Lung microvascular endothelial cell (primary cell): ENCODE measurements at regions not wholly inside any gene's neighbourhood (a gene's known extent, or its start where the extent isn't known, plus 50 kb on each side); places are given as distances from the start of the nearest gene placed in this dataset.
"Not testable (repeated sequence)": the region's sequence is repeated elsewhere in the genome, so short reads cannot be mapped to it uniquely, and the experiment has no call there.

Experiments
- DNase-seq, 2 donors: peaks; one replicate each; pipeline versions ENCODE4 v3.0.0 to v3.0.0-alpha.2; 2010; ENCODE audit warnings: low read depth in 2 of 2

DNA sequence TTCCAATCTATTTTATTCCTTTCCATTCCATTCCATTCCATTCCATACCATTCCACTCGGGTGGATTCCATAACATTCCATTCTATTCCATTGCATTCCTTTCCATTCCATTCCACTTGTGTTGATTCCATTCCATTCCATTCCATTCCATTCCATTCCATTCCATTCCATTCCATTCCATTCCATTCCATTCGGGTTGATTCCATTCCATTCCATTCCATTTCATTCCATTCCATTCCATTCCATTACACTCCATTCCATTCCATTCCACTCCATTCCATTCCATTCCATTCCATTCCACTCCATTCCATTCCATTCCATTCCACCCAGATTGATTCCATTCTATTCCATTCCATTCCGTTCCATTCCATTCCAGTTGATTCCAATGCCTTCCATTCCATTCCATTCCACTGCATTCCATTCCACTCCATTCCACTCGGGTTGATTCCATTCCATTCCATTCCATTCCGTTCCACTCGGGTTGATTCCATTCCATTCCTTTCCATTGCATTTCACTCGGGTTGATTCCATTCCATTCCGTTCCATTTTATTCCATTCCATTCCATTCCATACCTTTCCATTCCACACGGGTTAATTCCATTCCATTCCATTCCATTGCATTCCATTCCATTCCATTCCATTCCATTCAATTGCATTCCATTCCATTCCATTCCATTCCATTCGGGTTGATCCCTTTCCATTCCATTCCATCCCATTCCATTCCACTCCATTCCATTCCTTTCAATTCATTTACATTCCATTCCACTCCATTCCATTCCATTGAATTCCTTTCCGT is 168.4 kb downstream of the CWH43 start:
- DNase-seq = peak; percentile 77 to 78

DNA sequence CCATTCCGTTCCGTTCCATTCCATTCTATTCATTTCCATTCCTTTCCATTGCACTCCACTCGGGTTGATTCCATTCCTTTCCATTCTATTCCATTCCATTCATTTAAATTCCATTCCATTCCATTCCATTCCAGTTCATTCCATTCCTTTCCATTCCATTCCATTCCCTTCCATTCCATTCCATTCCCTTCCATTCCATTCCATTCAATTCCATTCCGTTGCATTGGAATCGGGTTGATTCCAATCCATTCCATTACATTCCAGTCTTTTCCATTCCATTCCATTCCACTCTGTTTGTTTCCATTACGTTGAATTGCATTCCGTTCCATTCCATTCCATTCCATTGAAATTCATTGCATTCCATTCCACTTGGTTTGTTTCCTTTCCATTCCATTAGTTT is 169.2 kb downstream of the CWH43 start:
- DNase-seq = not testable (repeated sequence)

DNA sequence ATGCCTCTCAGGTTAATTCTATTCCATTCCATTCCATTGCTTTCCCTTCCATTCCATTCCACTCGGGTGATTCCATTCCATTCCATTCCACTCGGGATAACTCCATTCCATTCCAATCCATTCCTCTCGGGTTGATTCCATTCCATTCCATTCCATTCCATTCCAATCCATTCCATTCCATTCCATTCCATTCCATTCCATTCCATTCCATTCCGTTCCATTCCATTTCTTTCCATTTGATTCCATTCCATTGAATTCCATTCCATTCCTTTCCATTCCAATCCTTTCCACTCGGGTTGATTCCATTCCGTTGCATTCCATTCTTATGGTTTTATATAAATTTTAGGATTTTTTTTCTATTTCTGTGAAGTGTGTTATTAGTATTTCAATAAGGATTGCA is 170.2 kb downstream of the CWH43 start:
- DNase-seq = not testable (repeated sequence)

DNA sequence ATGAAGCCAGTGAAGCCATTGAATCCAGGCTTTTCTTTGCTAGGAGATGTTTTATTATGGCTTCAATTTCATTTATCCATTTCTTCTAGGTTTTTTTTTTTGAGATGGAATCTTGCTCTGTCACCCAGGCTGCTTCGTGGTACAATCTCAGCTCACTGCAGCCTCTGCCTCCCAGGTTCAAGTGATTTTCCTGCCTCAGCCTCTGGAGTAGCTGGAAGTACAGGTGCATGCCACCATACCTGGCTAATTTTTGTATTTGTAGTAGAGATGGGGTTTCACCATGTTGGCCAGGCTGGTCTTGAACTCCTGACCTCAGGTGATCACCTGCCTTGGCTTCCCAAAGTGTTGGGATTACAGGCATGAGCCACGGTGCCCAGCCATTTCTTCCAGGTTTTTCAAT is 171.6 kb downstream of the CWH43 start:
- not testable (repeated sequence) for DNase-seq

DNA sequence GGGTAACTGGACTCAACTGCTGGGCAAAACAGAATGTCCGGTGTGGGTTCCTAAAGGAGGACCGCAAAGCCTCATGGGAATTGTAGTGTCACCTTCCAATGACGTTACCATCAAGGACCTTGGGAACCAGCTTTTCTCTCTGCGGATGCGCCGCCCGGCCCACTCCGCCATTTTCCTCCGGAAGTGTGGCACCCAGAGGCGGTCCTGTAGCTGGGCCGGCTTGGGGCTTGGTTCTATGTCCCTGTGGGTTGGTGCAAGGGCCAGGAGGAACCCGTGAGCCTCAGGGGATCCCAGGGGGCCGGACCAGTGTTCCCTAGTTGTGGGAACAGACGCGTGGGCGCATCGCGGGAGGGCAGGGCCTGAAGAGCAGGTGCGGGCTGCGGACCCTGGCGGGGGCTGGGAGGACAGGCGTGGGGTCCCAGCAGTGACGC is 175.1 kb downstream of the CWH43 start:
- not testable (repeated sequence) for DNase-seq

DNA sequence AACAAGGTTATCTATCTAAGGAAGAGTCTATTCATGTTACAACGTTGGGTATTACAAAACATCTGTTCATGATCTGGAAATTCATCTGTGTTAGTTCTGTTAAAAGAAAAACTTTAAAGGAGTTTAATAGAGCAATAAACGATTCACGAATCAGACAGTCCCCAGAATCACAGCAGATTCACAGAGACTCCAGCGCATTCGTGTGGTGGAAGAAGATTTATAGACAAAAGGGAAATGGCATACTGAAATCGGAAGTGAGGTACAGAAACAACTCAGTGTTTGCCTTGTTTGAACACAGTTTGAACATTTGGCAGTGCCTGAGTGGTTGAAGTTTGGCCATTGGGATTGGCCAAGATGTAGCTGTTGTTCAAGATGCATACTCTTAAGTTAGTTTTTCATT is 178.8 kb downstream of the CWH43 start:
- DNase-seq = not testable (repeated sequence)

DNA sequence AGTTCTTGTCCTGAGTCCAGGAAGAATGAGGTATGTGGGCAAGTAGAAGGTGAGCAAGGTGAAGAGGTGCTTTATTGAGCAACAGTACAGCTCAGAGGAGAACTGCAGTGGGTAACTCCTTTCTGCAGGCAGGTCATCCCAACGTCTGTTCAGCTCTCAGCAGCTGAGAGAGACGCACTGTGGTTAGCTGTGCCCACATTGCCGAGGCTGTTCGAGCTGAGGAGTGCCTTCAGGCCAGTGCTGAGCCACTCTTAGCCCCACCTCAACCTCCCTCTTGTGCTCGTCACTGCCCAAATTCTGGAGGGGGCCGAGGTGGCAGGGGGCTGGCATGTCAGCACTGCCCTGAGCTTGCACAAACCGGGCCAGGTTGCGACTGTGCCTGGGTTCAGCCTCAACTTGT is 191.8 kb downstream of the CWH43 start:
- DNase-seq = not testable (repeated sequence)

DNA sequence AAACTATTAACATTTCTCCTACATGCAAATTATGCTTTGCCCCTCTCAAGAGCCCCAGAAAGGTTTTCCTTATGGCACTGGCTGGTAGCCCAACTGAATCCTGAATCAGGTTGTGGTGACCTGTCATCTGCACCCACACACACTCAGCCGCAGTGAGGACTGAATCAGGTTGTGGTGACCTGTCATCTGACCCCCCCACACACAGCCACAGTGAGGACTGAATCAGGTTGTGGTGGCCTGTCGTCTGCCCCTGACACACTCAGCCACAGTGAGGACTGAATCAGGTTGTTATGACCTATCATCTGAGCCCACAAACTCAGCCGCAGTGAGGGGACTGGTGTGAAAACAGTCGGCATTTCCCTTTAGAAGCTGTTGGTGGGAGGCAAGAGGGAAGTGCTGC is 195.0 kb downstream of the CWH43 start:
- not testable (repeated sequence) for DNase-seq

DNA sequence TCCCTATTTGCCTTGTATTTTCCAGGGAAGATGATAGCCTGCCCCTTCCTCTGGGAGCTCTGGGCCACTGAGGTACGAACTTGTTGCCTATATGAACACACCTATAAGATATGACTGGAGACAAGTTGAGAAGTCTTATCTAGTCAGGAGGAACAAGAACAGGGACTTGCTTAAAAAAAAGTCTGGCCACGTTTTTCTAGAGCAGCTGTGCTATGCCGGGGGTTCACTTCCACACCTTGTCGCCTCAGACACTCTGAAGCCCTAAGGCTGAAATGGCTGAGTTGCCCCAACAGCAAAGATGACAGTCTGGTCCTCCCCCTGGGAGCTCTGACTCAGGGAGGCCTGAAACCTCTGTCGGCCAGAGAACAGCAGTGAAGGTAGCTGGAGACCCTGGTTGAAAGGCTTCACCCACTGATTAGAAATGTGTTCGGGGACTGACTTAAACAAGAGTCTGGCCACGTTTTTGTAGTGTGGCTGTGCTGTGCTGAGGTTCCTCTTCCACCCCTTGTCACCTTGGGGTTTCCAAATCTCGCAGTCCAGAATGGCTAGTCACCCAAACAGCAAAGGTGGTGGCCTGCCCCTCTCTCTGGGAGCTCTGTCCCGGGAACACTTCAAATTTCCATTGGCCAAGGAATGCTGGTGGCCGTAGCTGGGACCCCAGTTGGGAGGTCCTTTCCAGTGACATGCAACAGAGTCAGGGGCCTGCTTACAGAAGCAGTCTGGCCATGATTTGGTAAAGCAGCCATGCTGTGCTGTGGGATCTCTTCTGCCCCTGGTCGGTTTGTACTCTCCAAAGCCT is 225.5 kb downstream of the CWH43 start:
- DNase-seq = not testable (repeated sequence)

DNA sequence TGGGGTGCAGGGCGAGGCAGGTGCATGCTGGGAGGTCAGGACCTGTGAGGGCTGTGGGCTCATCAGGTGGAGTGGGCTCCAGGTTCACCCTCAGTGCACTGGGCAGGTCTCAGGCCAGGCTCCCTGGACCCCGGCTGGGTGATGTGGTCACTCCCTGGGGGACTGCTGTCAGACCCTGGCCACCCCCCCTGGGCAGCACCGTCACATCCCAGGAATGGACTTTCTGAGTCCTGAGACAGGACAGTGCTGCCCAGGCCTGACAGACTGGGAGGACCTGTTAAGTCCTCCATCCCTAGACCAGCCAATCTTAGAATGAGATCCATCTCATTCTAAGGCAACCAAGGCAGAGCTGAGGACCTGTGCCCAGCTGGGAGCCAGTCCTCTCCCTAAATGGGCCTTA is 227.2 kb downstream of the CWH43 start:
- not testable (repeated sequence) for DNase-seq

DNA sequence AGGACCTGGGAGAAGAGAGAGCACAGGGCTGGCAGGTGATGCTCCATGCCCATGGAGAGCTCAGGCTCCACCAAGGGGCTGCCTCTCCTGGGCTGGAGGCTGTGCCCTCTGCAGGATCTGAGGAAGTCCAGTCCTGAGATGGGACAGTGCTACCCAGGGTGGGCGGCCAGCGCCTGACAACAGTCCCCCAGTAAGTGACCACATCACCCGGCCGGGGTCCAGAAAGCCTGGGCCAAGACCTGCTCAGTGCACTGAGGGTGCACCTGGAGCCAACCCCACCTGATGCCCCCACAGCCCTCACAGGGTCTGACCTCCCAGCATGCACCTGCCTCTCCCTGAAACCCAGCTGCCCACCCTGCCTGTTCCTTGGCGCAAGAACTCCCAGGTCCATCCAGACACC is 227.7 kb downstream of the CWH43 start:
- not testable (repeated sequence) for DNase-seq

DNA sequence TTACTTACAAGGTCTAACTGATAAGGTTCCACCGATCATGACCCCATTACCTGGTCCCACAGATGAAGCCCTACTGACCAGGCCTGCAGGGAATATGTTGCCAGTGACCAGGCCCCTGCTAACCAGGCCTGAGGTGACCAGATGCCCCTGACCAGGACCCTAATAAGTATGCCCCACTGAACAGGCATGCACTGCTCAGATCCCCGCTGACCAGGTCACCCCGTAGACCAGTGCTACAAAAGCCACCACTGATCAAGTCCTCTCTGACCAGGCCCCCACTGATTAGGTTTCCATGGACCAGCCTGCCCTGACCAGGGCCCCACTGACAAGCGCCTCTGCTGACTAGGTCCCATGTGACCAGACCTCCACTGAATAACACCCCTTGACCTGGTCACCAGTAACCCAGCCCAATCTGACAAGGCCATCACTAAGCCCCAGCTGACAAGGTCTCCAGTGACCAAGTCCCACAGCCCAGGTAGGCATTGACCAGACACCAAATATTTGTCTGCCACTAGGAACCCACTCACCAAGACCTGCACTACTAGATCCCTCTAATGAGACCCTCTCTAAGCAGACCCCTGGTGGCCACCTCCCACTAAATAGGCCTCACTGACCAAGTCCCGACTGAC is 228.5 kb downstream of the CWH43 start:
- DNase-seq = not testable (repeated sequence)

DNA sequence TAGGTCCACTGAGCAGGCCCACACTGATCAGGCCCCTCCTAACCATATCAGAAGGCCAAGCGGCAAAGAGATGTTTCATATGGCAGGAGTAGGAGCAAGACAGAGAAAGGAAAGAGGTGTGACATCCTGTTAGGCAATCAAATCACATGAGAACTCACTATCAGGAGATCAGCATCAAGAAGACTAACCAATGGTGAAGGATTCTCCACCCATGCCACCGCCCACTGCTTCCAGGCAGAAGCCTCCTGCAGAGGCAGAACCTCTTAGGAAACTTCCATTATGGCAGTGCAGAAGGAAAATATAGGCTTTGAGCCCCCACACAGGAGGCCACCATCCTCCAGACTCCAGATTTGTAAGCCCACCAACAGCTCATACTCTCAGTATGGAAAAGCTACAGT is 229.0 kb downstream of the CWH43 start:
- not testable (repeated sequence) for DNase-seq

DNA sequence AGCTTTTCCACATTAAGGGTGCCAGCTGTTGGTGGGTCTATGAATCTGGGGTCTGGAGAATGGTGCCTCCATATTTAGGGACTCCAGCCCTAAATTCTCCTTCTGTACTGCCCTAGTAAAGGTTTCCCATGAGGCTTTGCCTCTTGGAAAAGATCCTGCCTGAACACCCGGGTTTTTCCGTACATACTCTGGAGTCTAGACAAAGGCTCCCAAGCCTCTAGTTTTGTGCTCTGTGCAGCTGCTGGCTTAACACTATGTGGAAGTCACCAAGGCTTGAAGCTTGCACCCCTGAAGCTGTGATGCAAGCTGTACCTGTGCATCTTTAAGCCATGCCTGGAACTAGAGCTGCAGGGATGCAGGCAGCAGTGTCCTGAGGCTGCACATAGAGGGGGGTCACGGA is 230.5 kb downstream of the CWH43 start:
- not testable (repeated sequence) for DNase-seq

DNA sequence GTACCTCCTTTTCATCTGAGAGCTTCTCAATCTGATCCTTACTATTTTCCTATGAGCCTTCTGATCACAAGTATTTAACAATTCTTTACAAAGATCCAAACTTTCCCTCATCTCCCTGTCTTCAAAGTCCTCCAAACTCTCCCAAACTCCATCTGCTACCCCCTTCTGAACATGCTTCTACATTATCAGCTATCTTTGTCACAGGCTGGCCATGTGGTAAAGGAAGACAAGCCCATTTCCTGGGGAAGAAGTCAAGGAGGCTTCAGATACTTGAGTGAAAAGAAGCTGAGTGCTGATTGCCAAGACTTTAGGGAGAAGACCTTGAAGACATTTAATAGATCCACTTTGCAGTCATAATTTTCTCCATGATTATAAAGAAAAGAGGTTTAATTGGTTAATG is 231.4 kb downstream of the CWH43 start:
- DNase-seq = no peak

DNA sequence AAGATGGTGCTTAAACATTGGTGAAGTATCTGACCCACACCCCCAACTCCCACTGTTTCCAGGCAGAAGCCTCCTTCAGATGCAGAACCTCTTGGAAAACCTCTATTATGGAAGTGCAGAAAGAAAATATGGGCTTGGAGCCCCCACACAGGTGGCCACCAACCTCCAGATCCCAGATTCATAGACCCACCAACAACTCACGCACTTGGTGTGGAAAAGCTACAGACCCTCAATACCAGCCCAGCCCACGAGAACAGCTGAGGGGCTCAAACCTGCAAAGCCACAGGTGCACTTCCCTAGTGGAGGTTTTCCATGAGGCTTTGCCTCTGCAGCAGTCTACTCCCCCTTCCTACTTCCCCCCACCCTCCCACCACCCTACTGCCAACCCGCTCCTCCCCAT is 232.0 kb downstream of the CWH43 start:
- DNase-seq = not testable (repeated sequence)

DNA sequence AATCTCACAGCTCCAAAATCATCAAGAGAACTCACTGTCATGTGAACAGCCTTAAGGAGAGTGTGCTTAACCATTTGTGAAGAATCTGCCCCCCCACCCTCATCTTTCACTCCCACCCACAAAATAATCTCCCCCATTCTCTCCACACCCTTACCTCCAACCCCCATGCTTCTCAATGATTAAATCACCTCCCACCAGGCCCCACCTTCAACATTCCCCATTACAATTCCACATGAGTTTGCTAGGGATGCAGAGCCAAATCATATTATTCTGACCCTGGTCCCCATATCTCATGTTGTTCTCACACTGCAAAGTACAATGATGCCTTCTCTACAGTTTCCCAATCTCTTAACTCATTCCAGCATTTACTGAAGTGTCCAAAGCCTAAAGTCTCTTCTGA is 232.9 kb downstream of the CWH43 start:
- DNase-seq = not testable (repeated sequence)

DNA sequence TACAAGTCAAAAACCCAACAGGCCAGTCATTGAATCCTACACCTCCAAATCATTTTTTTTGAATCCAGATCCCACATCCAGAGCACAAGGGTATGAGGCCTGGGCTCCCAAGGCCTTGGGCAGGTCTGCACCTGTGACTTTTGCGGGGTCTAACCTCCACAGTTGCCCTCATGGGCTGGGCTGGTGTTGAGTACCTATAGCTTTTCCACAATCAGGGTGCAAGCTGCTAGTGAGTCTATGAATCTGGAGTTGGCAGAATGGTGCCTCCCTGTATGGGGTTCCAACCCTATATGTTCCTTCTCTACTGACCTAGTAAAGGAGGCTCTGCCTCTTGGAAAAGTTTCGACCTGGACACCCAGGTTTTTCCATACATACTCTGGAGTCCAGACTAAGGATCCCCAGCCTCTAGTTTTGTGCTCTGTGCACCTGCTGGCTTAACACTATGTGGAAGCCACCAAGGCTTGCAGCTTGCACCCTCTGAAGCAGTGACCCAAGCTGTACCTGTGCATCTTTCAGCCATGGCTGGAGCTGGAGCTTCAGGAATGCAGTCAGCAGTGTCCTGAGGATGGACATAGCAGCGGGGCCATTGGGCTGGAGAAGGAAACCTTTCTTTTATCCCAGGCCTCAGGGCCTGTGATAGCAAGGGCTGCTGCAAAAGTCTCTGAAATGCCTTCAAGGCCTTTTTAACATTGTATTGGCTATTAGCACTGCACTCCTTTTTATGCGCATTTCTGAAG is 233.6 kb downstream of the CWH43 start:
- not testable (repeated sequence) for DNase-seq

DNA sequence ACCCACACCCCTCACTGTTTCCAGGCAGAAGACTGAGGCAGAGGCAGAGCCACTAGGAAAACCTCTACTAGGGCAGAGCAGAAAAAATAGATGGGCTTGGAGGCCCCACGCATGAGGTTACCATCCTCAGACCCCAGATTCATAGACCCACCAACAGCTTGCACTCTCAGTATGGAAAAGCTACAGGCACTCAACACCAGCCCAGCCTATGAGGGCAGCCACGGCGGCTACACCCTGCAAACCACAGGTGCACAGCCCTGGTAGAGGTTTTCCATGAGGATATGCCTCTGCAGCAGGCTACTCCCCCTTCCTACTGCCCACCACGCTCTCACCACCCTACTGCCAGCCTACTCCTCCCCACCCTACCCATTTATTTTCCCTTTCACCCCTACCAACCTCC is 235.1 kb downstream of the CWH43 start:
- DNase-seq = no peak

DNA sequence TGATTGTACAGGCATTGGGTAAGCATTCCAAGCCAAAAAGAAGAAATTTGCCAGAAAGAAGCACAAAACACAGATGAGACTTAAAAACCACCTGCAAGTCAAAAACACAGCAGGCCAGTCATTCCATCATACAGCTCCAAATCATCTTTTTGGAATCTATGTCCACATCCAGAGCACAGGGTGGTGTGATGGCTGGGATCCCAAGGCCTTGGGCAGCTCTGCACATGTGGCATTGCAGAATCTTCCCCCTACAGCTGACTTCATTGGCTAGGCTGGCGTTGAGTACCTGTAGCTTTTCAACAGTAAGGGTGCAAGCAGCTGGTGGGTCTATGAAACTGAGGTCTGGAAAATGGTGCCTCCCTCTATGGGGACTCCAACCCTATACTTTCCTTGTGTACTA is 236.7 kb downstream of the CWH43 start:
- not testable (repeated sequence) for DNase-seq

DNA sequence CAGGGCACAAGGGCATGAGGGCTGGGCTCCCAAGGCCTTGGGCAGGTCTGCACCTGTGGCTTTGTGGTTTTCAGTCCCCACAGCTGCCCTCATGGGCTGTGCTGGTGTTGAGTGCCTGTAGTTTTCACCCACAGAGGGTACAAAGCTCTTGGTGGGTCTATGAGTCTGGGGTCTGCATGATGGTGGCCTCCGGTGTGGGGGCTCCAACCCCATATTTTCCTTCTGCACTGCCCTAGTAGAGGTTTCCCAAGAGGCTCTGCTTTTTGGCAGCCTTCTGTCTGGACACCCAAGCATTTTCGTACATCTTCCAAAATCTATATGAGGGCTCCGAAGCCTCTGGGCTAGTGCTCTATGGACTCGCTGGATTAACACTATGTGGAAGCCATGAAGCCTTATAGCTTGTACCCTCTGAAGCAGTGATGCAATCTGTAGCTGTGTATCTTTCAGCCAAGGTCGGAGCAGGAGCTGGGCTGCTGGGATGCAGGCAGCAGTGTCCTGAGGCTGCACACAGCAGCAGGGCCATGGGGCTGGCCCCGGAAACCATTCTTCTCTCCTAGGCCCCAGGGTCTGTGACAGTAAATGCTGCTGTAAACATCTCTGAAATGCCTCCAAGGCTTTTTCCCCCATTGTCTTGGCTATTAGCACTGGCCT is 240.3 kb downstream of the CWH43 start:
- DNase-seq = not testable (repeated sequence)
